Osteoblast (primary cell): ENCODE measurements at regions not wholly inside any gene's neighbourhood (a gene's known extent, or its start where the extent isn't known, plus 50 kb on each side); places are given as distances from the start of the nearest gene placed in this dataset.

Source experiments
- DNase-seq: peaks from one replicate; pipeline ENCODE4 v3.0.0; 2011; ENCODE audit warnings: low spot score, mixed read lengths; ENCODE audit not compliant: insufficient read length; ENCODE audit errors: missing footprints
- H2AFZ ChIP-seq: 2 replicates; pipeline ENCODE4 v1.6.0; 2011; ENCODE audit warnings: mild to moderate bottlenecking, low read length
- H3K27ac ChIP-seq: 2 replicates; pipeline ENCODE4 v1.5.1; 2011; ENCODE audit warnings: mild to moderate bottlenecking, low read depth, low read length, moderate library complexity
- H3K27me3 ChIP-seq: 2 replicates; pipeline ENCODE4 v1.6.0; 2012; ENCODE audit warnings: mild to moderate bottlenecking, control low read depth, inconsistent platforms, low read length, moderate library complexity; ENCODE audit not compliant: insufficient read depth
- H3K36me3 ChIP-seq: 2 replicates; pipeline ENCODE4 v1.5.1; 2011; ENCODE audit warnings: mild to moderate bottlenecking, low read length, control low read depth, moderate library complexity; ENCODE audit not compliant: insufficient read depth
- H3K4me1 ChIP-seq: 2 replicates; pipeline ENCODE4 v1.5.1; 2011; ENCODE audit warnings: mild to moderate bottlenecking, low read length, control low read depth, moderate library complexity; ENCODE audit not compliant: insufficient read depth
- H3K4me2 ChIP-seq: 2 replicates; pipeline ENCODE4 v1.6.0; 2011; ENCODE audit warnings: mild to moderate bottlenecking, low read length; ENCODE audit not compliant: insufficient read depth
- H3K4me3 ChIP-seq: fragments of 200-600 bp; sonication (generic); 3 replicates; pipeline ENCODE4 v1.5.1; 2012; ENCODE audit warnings: mild to moderate bottlenecking, low read length, inconsistent platforms; ENCODE audit not compliant: insufficient read depth
- H3K79me2 ChIP-seq: 2 replicates; pipeline ENCODE4 v1.6.0; 2012; ENCODE audit warnings: mild to moderate bottlenecking, low read length, control low read depth, inconsistent platforms; ENCODE audit not compliant: insufficient read depth
- H3K9me3 ChIP-seq: 2 replicates; pipeline ENCODE4 v1.5.1; 2011; ENCODE audit warnings: low read depth, low read length, control low read depth
- H4K20me1 ChIP-seq: 2 replicates; pipeline ENCODE4 v1.6.0; 2012; ENCODE audit warnings: mild to moderate bottlenecking, low read length, control low read depth; ENCODE audit not compliant: insufficient read depth
- TF ChIP-seq, protein P1 (sequence below): IDR thresholded peaks from 2 replicates; pipeline ENCODE4 v1.5.1; 2011; ENCODE audit warnings: mild to moderate bottlenecking, low read depth, low read length, moderate library complexity; ENCODE audit errors: extremely low read depth

GRCh38 chr13:22703601-22704209 is 477.1 kb upstream of the SGCG start:
- no peak for DNase-seq
- H3K27ac ChIP-seq = no peak overlapping the region

DNA sequence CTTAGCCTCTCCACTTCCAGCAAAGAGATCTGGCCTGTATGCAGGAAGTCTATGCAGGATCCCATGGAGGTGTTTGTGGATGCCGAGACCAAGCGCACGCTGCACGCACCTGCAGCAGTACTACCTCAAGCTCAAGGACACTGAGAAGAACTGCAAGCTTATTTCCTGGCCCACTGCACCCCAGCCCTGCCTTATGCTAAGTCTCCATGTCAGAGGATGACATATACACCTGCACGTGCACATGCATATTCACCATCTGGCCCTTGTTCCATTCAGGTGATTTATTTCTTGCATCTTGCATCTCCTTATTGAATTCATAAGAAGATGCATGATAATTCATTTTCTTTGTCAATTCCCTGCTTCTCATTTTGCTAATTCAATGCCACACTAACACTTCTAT is 472.8 kb upstream of the SGCG start:
- TF ChIP-seq, protein P1, sequence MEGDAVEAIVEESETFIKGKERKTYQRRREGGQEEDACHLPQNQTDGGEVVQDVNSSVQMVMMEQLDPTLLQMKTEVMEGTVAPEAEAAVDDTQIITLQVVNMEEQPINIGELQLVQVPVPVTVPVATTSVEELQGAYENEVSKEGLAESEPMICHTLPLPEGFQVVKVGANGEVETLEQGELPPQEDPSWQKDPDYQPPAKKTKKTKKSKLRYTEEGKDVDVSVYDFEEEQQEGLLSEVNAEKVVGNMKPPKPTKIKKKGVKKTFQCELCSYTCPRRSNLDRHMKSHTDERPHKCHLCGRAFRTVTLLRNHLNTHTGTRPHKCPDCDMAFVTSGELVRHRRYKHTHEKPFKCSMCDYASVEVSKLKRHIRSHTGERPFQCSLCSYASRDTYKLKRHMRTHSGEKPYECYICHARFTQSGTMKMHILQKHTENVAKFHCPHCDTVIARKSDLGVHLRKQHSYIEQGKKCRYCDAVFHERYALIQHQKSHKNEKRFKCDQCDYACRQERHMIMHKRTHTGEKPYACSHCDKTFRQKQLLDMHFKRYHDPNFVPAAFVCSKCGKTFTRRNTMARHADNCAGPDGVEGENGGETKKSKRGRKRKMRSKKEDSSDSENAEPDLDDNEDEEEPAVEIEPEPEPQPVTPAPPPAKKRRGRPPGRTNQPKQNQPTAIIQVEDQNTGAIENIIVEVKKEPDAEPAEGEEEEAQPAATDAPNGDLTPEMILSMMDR = no peak
- H3K4me2 ChIP-seq = no peak overlapping the region
- H3K27me3 ChIP-seq = no peaks in the 10 kb centered on the region
- H3K79me2 ChIP-seq = no peaks in the 10 kb centered on the region
- no peaks in the 10 kb centered on the region for H3K4me1 ChIP-seq
- no peak for DNase-seq
- H3K27ac ChIP-seq = no peak overlapping the region
- H2AFZ ChIP-seq = no peak overlapping the region
- H4K20me1 ChIP-seq = no peaks in the 10 kb centered on the region
- H3K4me3 ChIP-seq = no peak overlapping the region
- no peaks in the 10 kb centered on the region for H3K36me3 ChIP-seq
- H3K9me3 ChIP-seq = peaks cover 2% of the 10 kb centered on the region

More at GRCh38 chr13:22703601-22704209, 477.1 kb upstream of the SGCG start:
- peaks cover 7% of the 10 kb centered on the region for H3K9me3 ChIP-seq
- H3K4me1 ChIP-seq = no peaks in the 10 kb centered on the region
- H3K27me3 ChIP-seq = no peaks in the 10 kb centered on the region
- H4K20me1 ChIP-seq = no peaks in the 10 kb centered on the region
- TF ChIP-seq, protein P1 = no peak
- no peak overlapping the region for H2AFZ ChIP-seq
- H3K36me3 ChIP-seq = no peaks in the 10 kb centered on the region
- no peak overlapping the region for H3K4me3 ChIP-seq
- no peaks in the 10 kb centered on the region for H3K79me2 ChIP-seq
- no peak overlapping the region for H3K4me2 ChIP-seq

GRCh38 chr13:22717036-22717435 is 463.7 kb upstream of the SGCG start:
- DNase-seq = no peak
- Histone ChIP-seq H3K27me3 (no peaks in the 10 kb centered on the region), H4K20me1 (no peaks in the 10 kb centered on the region), H3K4me3 (no peak overlapping the region), H3K36me3 (no peaks in the 10 kb centered on the region), H3K4me2 (no peak overlapping the region), H3K9me3 (peaks cover 4% of the 10 kb centered on the region), H3K27ac (no peak overlapping the region), H2AFZ (no peak overlapping the region), H3K4me1 (no peaks in the 10 kb centered on the region), H3K79me2 (no peaks in the 10 kb centered on the region)
- TF ChIP-seq, protein P1 = no peak

- Histone ChIP-seq H3K4me2 (no peak overlapping the region), H3K27ac (no peak overlapping the region), H3K4me1 (no peaks in the 10 kb centered on the region), H3K4me3 (no peak overlapping the region), H3K9me3 (no peaks in the 10 kb centered on the region), H2AFZ (no peak overlapping the region), H3K79me2 (no peaks in the 10 kb centered on the region), H4K20me1 (no peaks in the 10 kb centered on the region), H3K36me3 (no peaks in the 10 kb centered on the region), H3K27me3 (no peaks in the 10 kb centered on the region)
- peak; percentile 58 for DNase-seq
- TF ChIP-seq, protein P1 = no peak
These were observed 454.1 kb upstream of the SGCG start for GRCh38 chr13:22726726-22727125.
